RCC 7860 (cell line): ENCODE measurements at regions not wholly inside any gene's neighbourhood (a gene's known extent, or its start where the extent isn't known, plus 50 kb on each side); places are given as distances from the start of the nearest gene placed in this dataset.

ENCODE experiments used
- DNase-seq: peaks from one replicate; pipeline ENCODE4 v3.0.0-alpha.2; 2015; ENCODE audit warnings: low spot score
- FAIRE-seq: peaks from 2 replicates; lab custom pipeline; 2012; peaks lifted over from hg19 to GRCh38; lab: Jason Lieb, UNC

DNA sequence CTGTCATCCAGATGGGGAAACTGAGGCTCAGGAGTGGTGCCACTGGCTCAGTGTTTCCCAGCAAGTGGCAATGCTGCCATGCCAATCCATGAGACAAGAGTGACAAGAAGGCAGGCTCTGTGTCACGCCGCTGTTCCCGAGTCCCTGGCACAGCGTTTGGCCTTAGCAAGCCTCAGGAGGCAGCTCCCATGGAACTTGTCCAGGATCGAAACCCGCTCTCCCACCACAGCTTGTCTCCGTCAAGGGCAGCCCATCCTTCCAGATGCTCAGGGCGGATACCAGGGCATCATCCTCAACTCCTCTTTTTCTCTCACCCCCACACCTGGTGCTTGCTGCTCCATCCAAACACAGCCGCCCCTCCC is 110.6 kb upstream of the PTPN1 start:
- FAIRE-seq (no peak), DNase-seq (no peak)

DNA sequence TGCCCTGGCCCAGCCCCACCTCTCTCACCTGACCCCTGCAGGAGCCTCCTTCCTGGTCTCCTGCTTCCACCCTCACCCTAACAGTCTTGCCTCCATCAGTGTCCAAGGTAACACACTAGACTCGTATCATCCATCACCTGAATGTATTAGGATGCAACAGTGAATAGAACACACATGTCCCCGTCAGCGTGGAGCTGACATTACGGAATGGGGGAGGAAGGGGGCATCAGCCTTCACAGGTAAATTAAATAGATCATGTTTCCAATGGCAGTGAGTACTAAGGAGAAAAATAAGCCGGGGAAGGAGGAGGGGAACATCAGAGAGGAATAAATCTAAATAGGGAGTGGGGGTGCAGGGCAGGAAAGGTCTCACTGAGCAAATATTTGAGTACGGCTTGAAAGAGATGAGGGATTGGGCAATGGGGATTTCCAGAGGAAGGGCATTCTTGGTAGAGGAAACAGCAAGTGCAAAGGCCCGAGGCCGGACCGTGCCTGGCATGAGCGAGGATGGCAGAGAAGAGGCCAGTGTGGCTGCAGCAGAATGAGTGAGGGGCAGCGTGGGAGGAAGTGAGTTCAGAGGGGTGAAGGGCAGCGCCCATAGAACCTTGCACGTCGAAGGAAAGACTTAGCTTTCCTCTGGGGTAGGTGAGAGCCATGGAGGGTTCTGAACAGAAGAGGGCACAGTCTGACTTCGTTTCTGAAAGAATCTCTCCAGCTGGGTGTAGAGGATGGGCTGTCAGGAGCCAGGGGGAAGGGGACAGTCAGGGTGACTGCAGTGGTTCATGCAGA is 110.1 kb upstream of the PTPN1 start:
- no peak for FAIRE-seq
- no peak for DNase-seq

DNA sequence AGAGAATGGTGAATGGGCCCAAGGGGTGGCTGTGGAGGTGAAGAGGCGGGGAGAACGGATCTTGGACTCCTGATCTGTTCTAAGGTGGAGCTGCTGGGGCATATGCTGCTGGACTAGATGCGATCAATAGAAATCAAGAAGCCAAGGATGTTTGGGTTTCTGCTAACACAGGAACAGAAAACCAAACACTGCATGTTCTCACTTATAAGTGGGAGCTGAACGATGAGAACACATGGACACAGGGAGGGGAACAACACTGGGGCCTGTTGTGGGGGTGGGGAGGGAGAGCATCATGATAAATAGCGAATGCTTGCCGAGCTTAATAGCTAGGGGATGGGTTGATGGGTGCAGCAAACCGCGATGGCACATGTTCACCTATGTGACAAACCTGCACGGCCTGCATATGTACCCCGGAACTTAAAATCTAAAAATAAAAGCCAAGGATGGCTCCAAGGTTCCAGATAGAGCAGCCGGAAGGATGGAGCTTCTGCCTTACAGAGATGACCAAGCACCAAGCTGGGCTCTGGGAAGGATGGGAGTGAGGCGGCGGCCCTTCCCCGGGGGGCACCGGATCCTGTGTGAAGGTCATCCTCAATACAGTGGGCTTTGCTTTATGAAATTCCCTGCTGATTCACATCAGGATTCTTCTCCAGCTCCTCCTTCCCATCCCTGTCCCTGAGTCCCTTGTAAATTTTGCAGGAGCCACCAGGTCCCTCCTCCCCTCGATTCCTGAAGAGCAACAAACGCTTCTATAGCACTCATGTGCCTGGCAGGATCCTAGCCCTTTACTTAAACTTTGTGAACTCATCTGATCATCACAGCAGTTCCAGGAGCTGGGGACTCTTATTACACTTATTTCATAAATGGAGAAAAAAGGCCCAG is 109.2 kb upstream of the PTPN1 start:
- DNase-seq (no peak), FAIRE-seq (no peak)

DNA sequence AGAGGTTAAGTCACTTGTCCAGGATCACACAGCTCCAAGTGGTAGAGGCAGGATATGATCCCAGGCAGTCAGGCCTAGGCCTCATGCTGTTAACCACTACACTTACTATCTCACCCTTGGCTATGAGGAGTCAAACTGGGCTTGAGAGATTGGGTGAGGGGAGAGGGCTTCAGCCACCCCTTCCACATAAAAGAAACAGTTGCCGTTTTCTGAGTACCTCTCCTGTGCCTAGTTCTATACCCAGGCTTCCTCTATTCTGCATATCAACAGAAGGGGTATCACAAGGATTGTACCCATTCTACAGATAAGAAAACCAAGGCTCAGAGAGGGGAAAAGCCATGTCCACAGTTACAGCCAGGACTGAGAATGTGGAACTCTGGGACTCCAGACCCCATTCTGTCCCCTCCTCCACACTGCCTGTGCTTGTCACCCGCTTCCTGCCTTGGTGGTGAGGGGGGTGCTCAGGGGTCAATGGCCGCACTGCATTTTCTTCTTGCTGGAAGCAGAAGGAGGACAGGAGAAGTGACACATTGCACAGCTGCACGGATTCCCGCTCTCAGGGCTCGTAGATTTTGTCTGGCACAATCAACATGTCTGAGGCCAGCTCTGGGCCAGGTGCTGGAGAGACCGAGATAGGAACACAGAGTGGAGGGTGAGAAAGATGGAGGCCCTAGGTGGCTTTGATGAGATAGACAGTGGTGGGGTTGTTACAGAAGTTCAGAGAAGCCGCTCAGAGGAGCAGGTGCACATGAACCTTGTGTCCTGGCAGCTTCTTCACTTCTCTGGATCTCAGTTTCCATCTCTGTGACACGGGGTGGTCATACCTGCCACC is 108.4 kb upstream of the PTPN1 start:
- DNase-seq (no peak), FAIRE-seq (no peak)

DNA sequence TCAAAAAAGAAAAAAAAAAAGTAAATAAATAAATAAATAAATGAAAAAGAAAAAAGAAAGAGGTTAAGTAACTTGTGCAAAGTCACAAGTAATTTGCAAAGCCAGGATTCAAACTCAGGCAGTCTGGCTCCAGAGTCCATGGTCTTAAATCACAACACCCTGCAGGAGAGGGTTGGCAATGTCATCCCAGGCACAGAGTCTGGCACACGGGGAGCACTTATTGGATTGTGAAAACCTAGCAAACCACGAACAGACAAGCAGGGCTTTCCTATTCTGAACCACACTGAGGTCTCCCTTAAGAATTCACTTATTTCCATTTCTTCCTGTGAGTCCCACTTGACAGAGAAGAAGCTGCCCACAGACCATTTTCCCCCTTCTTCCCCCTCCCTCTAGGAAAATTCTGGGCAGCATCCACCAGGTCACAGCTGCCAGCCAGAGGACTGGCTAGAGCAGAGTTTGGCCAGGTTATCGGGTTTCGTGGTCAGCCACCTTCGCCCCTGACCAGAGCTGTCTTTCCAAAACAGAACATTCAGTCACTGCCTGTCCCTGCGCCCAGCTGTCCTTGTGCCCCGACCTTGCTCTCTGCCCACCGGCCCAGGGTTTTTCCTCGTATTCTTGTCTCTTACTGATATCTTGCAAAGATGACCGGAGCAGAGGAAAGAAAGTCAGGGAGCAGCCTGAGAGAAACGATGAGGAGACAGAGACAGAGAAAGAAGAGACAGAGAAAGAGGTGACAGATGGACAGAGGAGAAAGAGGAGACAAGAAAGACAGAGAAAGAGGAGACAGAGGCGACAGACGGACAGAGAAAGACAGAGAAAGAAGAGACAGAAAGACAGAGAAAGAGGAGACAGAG is 106.4 kb upstream of the PTPN1 start:
- FAIRE-seq (no peak), DNase-seq (no peak)

DNA sequence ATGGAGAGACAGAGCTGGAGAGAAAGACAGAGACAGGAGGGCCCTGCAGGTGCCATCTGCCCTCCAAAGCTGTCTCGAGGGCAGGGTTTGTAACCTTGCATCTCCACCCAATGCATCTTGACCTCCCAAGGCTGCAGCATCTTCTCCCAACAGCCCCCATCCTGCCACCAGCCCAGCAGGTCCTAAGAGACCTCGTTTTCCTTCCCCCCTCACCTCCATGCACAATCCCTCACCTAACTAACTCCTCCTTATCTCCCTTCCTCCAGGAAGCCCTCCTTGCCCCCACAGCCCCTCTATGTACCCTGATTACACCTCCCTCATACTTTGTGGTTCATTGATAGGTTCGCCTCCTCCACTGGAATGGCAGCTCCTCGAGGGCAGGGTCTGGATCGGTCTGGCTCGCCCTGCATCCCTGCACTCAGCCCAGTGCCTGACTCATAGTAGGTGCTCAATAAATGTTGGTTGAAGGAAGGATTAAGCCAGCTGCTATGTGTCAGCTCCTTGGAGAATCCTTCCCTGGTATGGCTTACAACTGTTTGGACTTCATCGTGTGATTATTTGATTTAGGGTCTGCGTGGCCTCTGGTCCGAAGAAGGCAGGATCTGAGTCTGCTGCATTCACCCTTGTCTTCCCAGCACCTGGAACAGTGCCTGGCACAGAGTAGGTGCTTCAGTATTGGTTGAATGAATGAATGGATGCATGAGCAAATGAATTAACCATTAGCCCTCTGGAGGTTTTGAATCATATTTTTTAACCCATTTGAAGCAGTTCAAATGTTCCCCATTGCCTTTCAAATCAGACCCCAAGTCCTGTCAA is 105.6 kb upstream of the PTPN1 start:
- DNase-seq (no peak), FAIRE-seq (no peak)

DNA sequence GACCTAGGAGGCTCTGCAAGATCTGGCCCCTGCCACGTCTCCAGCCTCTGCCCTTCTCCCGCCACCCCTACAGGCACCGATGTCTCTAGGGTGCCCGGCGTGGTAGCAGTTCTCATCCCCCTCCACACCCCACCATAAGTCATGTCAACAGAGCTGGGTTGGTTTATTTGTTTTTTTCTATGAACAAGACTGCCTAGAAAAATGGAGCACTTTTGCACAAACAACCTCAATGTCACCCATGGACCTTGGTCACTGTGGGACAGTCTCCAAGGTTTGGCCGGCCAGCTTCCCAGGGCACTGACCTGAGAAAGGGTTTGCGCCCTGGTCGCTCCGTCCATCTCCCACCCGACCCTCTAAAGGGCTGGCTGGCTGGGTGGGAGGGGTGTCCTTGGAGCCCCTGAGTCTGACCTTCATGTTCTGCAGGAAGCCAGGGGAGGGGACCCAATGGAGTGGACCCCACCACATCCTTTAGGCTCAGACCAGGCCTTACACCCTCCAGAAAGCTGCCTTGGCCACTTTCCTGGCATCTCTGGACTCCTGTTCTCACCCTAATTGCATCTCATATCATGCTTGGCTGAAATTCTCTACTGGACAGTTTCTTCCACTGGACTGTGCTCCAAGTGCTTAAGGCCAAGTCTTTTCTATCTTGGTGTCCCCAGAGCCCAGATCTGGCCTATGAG is 104.8 kb upstream of the PTPN1 start:
- DNase-seq (no peak), FAIRE-seq (no peak)

DNA sequence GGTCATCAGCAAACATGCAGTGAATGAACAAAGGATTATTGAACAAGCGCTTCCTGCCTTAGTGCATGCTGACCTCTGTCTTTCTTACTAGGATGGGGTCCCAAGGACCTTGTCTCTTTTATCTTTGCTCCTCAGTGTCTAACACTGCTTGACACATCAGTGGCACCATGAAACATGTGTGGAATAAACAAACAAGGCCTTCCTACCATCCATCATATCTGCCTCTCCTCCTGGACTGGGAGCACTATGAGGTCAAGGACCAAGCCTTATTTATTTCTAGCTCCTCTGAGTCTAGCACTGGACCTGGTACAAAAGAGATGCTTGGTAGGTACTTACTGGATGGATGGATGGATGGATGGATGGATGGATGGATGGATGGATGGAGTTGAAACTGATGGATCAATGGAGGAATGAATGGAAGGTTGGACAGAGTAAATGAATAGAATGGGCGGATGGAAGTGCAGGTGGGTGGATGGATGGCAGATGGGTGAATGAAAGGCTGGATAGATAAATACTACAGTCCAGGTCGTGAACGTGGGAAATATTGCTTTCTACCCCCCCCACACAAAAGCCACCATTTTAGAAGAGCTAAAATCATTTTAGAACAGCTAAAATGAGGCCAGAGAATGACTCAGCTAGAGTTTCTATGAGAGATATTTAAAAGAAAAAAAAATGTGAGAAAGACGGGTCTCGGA is 104.1 kb upstream of the PTPN1 start:
- DNase-seq (no peak), FAIRE-seq (no peak)

DNA sequence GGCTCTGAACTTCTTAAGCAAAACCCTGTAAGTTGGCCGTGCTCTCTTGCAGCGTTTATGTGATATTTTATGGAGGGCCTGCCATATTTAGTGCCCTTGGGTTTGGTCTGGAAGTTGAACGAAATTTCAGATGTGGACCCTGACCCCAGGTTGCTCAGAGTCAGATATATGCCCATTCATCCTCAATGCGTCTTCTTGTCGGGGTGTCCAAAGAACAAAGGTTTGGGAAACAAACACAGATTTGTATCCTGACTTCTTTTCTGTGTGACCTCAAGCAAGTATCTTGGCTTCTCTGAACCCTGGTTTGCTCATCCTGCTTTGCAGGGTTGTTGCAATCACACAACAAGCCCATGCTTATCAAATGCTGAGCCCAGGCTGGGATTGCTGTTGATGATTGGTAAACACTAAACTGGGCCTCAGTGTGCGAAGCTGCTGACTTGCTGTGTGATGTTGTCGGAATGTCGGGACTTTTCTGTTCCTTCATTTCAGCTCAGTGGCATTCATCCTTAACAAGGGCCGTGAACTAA is 103.5 kb upstream of the PTPN1 start:
- FAIRE-seq (no peak), DNase-seq (no peak)

DNA sequence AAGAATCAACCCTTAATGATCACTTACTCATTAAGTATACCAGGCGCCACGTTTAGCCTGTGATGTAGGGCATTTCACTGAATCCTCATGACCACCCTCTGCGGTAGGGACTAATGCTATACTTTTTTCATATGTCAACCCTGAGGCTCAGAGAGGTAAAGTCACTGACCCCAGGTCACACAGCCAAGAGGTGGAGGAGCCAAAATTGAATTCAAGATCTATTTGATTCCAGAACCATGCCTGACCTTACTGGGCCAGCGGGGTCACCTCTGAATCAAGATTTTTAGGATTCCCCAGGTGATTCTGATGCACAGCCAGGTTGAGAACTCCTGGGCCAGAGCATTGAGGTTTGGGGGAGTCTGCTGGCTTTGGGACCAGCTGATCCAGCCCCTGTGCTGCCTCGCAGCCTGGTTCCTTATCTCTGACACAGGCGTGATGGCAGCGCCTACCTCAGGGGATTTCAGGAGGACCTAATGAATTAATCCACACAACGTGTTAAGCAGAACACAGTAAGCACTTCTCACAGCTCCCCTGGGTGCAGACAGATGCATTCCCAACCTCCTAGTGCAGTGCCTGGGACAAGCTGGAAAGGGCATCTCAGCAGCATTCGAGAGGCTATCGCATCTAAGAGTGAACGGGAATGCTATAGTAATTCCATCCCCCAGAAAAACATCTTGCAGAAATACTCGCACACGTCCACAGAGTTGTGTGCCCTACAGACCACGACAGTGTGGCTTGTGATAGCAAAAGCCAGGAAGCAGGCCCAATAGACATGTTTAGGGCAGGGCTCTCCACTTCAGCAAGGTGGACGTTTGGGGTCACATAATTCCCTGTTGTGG is 101.4 kb upstream of the PTPN1 start:
- no peak for DNase-seq
- FAIRE-seq: no peak

DNA sequence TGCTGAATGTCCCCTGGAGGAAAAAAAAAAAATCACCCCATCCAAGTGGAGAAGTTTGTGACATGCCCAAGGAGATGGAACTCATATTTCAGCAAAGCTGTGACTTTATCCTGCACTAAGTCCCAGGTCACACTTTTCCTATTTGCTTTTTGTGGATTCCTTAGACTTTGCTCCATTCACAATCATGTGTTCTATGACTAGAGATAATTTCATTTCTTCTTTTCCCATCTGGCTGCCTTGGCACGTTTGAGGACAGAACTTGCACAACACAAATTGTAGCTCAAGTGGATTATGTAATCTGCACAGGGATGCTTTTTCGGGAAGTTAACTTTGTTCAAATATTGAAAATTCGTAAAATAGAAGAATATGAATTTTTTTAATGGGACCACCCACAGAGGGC is 100.7 kb upstream of the PTPN1 start:
- DNase-seq (no peak), FAIRE-seq (no peak)

DNA sequence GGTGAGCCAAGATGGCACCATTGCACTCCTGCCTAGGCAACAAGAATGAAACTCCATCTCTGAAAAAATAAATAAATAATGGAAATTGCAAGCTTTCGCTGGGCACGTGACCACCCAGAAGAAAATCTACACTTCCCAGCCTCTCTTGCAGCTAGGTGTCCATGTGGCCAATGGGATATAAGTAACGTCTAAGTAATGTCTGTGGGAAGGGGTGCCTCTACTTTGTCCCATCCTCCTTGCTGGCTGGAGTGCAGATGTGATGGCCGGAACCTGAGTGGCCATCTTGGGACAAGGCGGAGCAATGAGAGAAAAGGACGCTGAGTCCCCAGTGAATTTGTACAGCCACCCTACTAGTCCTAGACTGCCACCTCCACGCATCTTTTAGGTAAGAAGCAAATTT is 99.8 kb upstream of the PTPN1 start:
- FAIRE-seq: no peak
- no peak for DNase-seq

DNA sequence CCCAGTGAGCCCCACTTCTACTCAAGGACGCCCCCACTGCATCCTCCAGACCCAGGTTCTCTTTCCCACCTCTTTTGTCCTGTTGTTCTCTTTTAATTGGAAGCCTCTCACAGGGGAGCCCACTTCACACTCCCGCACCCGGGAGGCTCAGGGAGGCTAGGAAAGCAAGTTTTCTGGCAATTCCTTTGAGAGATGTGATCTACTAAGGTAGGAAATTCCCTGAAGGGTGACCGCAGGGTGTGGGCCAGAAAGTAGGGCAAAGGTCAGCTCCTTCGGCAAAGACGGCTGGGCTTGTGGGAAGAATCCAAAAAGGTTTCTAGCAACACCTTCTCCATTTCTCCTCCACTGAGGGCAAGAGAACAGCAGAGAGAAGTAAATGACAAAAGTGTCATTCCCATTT is 98.1 kb upstream of the PTPN1 start:
- DNase-seq: peak; percentile 12
- no peak for FAIRE-seq

DNA sequence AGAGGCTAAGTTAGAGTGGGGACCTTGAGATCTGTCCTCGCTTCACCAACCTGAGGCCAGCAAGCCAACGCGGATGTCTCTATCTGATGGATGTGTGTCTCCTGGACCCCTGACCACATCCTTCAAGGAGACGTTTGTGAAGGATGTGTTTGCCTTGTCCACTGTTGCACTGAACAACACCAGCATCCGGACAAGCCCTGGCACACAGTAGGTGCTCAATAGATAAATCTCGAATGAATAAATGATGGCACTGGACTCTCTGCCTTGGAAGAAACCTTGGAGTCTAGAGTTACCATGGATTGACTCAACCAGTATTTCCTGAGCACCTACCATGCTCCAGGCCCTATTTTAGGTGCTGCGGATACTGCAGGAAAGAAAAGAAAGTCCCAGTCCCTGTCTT is 97.7 kb upstream of the PTPN1 start:
- FAIRE-seq (no peak), DNase-seq (no peak)

DNA sequence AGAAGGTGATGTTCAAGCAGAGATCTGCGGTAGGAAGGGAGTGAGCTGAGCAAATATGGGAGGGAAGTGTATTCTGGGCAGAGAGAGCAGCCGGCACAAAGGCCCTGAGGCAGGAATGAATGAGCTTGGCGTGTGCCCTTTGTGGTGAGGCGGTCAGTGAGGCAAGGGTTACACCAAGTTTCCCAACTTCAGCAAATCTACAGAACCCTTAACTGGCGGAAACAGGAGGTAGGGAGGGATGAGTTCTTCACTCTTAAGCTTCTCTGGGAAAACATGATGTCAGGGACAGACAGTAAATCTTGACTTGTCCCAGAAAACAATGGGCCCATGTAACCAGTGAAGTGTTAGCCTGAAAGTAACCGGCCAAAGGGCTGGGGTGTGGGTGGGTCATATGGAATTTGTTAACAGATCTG is 97.1 kb upstream of the PTPN1 start:
- DNase-seq (no peak), FAIRE-seq (no peak)

DNA sequence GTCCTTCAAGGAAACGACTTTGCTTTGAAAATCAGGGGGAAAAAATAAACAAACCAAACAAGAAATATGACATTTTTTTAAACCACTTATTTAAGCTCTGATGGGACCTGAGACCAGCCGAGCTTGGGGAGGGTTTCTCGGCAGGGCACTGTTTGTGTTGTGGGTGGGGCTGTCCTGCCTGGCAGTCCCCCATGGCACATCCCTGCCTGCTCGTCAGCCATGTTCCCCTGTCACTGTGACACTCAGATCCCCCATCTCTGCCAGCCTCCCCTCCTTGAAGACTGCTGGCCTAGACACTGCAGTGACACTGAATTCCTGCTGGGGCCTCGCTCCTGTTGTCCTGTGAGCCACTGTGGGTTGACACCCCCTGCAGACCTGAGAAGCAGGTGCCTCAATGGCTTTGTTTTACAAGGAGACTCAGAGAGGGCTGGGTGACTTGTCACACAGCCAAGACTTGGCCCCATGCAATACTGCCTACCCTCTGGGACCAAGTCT is 95.1 kb upstream of the PTPN1 start:
- DNase-seq: no peak
- FAIRE-seq: no peak
